ENCODE measurements at regions not wholly inside any gene's neighbourhood (a gene's known extent, or its start where the extent isn't known, plus 50 kb on each side); places are given as distances from the start of the nearest gene placed in this dataset.
"Not testable (repeated sequence)": the region's sequence is repeated elsewhere in the genome, so short reads cannot be mapped to it uniquely, and the experiment has no call there.

DNA sequence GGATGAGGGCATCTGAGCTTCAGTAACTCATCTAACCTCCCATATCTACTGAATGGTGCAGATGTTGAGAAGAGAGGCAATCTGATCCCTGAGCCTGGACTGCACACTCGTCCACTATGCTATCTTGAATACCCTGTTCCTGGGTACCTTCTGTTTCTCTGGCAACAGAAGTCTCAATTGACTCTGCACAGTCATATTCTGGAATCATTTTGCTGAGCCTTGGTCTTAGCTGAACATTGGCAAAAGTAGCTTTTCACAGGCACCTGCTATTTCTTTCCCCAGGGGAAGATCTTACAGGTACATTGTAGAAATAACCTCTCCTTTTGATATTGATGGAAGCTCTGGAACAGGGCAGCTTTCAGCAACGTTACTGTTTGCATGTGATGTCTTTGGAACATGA lies 161.5 kb upstream of the GPR101 start:
- no peak for DNase-seq

DNA sequence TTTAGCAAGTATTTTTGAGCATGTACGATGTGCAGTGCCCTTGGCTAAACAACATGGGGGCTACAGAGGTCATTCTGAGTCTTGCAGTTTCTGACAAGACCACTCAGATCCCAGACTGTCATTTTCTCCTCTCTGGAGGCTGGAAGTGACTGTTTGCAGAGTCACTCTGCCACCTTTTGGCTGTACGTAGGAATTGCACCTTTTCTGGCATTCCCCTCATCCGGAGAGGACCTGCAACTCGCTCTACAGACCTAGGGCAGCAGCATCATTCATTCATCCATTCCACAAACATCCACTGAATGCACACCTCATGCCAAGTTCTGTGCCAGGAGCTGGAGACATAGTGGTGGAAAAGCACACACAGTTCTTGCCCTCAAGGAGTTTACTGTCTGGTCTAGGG lies 160.4 kb upstream of the GPR101 start:
- peak in 1 of 2 experiments; percentile 18 for DNase-seq

DNA sequence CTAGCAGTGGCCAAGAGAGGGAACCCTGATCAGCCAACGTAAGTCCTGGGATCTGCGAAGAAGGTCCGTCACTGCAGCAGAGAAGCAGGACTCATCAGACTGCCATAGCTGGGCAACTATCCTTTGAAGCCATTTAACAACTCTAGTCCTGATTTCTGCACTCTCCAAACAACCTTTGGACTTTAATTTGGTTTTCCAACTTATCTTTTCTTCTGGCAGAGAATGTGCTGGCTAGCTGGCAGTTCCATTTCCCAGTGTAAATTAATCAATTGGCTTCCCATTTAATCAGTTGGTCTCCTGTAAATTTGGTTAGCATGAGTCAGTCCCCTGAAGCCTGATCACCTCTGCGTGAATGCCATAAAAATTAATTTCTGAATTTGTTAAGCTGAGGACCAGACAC lies 153.7 kb upstream of the GPR101 start:
- no peak for DNase-seq

DNA sequence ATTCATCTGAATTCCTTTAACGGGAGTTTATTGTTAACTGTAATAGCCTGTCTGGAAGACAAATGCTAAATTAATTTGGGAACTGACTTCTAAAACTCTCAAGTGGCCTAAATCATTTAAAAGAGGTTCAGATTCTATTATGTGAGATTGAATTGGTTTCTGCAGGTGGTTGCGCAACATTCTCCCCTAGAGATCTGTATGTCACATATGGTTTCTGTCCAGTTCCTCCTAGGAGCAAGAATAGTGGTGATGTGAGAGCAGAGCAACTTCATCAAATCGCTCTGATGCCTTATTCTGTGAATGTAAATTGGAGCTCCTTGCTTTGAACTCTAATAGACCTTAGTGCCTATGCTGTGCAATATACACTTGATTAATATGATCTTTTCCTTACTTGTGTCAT lies 144.6 kb upstream of the GPR101 start:
- no peak for DNase-seq

DNA sequence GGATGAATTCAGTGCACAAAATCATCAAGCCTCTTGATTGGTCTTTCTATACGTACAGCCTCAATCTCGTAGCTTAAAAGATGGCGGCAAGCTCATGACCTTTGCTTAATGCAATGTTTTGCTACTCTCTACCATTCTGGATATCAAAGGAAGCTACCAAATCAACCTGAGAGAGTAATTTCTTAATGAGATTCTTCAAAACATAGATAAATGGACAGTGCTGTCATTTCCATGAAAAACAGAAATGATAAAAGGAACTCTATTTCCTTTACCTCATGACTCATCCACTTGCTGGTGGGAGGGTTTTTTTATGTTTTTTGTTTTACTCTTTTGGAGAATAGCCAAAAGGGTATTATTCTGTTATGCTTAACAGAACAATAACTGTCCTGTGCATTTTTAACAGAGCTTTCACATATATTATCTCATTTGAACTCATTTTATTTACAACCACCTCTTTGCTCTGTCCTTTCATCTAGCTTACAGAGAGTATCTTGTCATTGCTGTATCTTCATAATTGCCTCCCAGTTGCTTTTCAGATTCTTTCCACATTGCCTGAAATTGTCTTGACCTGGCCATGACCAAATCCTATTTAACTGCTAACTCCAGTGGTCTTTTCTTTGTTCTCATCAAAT lies 138.6 kb upstream of the GPR101 start:
- DNase-seq = no peak

DNA sequence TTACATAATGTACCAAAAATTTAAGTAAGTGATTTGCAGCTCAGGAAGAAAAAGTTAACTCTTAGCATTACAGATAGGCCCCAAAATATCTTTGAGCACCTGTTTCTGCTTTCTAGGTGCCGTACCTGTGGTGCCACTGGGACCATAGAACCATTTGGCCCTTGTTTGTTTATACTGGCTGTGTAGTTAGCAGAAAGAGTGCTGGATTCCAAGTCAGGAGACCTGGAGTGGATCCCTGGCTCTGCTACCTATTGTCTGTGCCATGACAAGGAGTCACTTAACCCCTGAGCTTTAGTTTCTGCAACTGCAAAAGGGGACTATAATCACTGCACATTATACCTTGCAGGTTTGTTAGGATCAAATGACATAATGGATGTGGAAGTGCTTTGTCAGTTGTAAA lies 137.8 kb upstream of the GPR101 start:
- DNase-seq = no peak

DNA sequence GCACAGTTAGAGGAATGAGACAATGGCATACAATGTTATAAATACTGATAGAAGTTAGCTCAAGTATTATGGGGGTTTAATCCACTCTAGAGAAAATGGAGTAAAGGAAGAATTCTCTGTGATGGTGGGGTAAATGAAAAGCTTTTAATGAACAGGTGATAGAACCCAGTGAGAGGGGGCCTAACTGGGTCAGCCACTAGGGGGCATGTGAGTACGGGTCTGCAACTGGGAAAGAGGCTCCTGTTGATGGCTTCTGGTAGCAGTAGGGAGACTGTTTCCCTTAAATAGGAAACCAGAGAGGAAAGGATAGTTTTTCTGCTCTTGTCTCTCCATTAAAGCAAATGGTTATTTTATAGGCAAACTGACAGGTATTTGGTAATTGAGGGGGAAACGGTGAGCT lies 132.8 kb upstream of the GPR101 start:
- no peak for DNase-seq

DNA sequence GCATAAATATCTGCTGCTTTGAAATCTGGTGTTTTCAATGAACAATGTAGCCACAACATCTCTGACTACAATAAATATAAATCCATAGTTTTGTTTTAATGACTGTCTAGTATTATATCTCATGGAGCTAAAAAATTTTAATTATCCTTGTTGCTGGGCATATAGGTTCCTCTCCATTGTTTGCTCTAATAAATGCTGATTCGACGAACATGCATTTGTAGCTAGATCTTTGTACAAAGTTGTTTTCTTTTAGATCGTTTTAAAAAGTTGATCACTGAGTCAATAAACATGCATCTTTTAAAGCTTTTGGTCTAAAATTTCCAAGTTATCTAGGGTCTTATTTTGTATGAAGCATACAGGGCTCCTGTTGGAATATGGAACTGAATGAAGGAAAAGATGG lies 130.5 kb upstream of the GPR101 start:
- no peak for DNase-seq

DNA sequence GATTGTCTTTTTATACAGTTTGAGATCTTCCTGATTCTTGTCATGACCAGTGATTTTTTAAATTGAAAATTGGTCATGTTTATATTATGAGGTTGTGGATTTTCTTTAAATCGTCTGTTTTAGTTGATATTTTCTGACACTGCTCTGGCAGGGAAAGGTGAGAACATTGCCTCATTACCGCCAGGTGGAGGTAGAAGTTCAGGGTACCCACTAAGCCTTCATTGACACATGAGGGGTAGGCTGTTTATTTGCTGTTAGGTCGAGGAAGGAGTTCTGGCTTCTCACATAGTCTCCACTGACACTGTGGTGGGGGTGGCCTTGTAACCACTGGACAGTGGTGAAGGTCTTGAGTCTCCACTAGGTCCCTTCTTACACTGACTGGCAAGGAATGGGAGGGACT lies 117.6 kb upstream of the GPR101 start:
- no peak for DNase-seq

DNA sequence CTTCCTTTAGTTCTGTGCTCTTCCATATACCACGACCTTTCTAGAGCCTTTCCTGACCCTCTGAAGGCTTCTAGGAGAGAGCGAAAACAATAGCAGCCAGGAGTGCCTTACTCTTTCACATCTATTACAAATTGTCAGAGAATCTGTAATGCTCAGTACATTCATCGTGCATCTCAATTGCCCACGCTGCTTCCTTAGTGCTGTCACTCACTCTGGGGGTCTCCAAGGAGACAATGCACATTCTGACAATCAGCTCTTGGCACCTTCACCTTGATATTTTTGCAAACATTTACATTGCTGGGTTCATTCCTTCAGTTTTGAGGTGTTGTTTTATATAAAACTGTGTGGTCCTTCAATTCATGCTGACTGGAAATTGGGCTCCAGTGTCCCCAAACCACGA lies 110.1 kb upstream of the GPR101 start:
- DNase-seq = no peak

DNA sequence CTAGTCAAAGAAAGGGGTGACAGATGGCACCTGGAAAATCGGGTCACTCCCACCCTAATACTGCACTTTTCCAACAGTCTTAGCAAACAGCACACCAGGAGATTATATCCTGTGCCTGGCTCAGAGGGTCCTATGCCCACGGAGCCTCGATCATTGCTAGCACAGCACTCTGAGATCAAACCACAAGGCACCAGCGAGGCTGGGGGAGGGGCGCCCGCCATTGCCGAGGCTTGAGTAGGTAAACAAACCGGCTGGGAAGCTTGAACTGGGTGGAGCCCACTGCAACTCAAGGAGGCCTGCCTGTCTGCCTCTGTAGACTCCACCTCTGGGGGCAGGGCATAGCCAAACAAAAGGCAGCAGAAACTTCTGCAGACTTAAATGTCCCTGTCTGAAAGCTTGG lies 88.9 kb upstream of the GPR101 start:
- not testable (repeated sequence) for DNase-seq

DNA sequence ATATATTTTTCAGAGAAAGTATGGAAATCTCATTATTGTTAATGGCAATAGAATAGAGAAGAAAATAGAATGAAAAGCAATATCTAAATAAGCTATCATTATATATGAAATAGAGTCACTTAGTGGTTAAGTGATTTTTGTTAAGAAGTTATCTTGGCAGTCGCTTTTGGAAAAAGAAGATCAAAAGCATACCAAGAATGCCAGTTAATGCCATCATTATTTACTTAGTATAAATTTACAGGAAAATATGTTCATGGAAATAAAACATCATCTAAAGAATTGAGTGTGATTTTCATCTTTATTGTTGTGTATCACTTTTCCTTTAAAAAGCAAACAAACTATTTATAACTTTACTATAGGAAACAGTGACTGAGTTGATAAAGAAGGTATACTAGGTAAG lies 85.3 kb upstream of the GPR101 start:
- no peak for DNase-seq

DNA sequence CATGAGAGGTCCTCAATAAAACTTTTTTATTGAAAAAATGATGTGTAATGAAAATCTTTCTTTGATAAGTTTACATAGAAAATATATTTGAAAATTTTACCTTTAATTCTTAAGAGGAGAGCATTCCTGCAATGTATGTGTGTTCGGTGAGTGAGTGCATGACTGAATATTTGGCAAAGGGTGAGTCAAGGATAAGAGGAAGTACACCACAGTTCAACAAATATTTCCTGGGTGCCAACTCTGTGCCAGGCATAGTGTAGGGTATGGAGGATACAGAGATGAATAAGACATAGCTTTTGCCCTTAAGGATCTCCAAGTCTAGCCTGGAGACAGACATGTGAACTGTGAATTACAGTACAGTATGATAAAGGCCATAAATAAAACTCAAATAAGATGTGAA lies 84.7 kb upstream of the GPR101 start:
- no peak for DNase-seq

DNA sequence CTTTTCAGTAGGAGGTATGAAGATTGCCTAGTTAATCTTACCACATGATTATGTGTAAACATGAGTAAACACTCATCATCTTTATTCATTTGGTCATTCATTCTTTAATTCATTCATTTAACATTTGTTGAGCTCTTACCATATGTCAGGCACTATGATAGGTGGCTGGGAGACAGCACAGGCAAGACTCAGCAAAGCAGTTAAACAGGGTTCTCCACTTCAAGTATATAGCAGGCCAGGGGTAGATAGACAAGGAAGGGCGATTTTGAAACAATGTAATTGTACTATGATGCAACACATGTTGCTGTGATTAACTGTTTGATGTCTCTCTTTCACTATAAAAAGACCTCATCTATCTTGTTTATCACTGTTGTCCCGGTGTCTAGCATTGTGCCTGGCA lies 84.3 kb upstream of the GPR101 start:
- no peak for DNase-seq

DNA sequence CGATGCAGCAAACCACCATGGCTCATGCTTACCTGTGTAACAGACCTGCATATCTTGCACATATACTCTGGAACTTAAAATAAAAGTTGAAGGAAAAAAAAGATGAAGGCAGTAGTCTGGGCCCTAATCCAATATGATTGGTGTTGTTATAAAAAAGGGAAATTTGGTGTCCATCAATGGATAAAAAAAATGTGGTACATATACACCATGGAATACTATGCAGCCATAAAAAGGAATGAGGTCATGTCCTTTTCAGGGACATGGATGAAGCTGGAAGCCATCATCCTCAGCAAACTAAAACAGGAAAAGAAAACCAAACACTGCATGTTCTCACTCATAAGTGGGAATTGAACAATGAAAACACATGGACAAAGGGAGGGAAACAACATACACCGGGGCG lies 74.1 kb upstream of the GPR101 start:
- not testable (repeated sequence) for DNase-seq

DNA sequence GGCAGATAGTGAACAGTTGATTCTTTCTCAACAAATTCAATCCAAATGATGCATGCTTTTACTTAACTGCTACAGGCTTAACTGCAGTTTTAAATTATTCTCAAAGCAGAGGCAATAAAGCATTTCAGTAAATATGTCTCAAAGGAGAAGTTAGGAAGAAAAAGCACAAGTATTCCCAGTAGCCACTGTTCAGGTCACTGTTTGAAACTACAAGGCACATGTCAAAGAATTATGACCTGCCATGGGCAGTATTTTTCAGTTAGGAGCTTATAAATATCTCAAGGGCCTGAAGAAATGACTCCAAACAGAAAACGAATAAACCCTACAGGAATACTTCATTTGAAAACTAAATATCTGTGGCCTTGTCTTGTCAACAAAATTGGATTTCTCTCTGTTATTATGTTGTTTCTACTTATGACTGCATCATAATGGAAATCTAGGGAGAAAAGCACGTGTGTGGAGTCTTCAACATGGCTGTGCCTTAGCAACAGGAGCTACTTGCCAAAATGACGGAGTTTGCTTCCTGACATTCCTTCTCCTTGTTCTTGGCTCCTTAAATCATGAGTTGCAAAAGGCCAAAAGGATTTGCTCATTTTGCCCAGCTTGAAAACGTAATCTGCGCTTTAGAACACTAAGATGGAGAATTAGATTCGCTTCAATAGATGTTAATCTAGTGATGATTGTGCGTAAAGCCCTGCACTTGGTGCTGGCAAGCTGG lies 67.6 kb upstream of the GPR101 start:
- DNase-seq = no peak
